OCI-LY7 (cell line): ENCODE measurements at regions not wholly inside any gene's neighbourhood (a gene's known extent, or its start where the extent isn't known, plus 50 kb on each side); places are given as distances from the start of the nearest gene placed in this dataset.

Experiments used
- BruUV-seq: library from RNA; stranded (reverse); fragments of 400-500 nt; replicated peaks from 2 replicates; lab custom pipeline; 2021; lab: Mats Ljungman, UMichigan
- CTCF ChIA-PET: fragments of 300-600 bp; sonication (Branson Sonifier 250); formaldehyde crosslinking; loops from one replicate; lab custom pipeline; 2022; ENCODE audit warnings: antibody characterized with exemption; ENCODE audit not compliant: unreplicated experiment; lab: Charles Lee
- POLR2A ChIA-PET: fragments of 300-600 bp; sonication (Branson Sonifier 250); formaldehyde crosslinking; loops from one replicate; lab custom pipeline; 2022; ENCODE audit warnings: antibody characterized with exemption; lab: Charles Lee
- DNase-seq: peaks from one replicate; pipeline ENCODE4 v3.0.0-alpha.2; 2015; ENCODE audit warnings: low spot score
- H2AFZ ChIP-seq: fragments of 200-600 bp; sonication (generic), shearing (Covaris generic); 2 replicates; pipeline ENCODE4 v1.6.1; 2014; ENCODE audit warnings: mild to moderate bottlenecking, antibody characterized with exemption, low read length, moderate library complexity
- H3K27ac ChIP-seq: fragments of 200-600 bp; sonication (generic); 2 replicates; pipeline ENCODE4 v1.5.1; 2014; ENCODE audit warnings: mixed run types, low read depth, mild to moderate bottlenecking, moderate library complexity, low read length, inconsistent platforms; ENCODE audit not compliant: poor library complexity, severe bottlenecking
- H3K36me3 ChIP-seq: fragments of 200-600 bp; sonication (generic); 2 replicates; pipeline ENCODE4 v1.6.1; 2014; ENCODE audit warnings: mild to moderate bottlenecking, antibody characterized with exemption, low read length, moderate library complexity, mixed read lengths; ENCODE audit not compliant: insufficient read depth
- H3K4me1 ChIP-seq: fragments of 200-600 bp; sonication (generic); 2 replicates; pipeline ENCODE4 v1.5.1; 2014; ENCODE audit warnings: mild to moderate bottlenecking, low read length; ENCODE audit not compliant: insufficient read depth, poor library complexity, severe bottlenecking
- H3K4me2 ChIP-seq: fragments of 200-600 bp; sonication (generic); 2 replicates; pipeline ENCODE4 v1.6.1; 2014; ENCODE audit warnings: mild to moderate bottlenecking, low read length
- H3K4me3 ChIP-seq: fragments of 200-600 bp; sonication (generic); 2 replicates; pipeline ENCODE4 v1.5.1; 2014; ENCODE audit warnings: mild to moderate bottlenecking, low read depth, low read length; ENCODE audit not compliant: poor library complexity, severe bottlenecking
- H3K79me2 ChIP-seq: fragments of 200-600 bp; sonication (generic); 2 replicates; pipeline ENCODE4 v1.6.1; 2016; ENCODE audit warnings: low read depth, mild to moderate bottlenecking, low read length, moderate library complexity, mixed read lengths; ENCODE audit not compliant: insufficient read depth
- H3K9me2 ChIP-seq: fragments of 200-600 bp; sonication (generic); 2 replicates; pipeline ENCODE4 v1.6.1; 2016; ENCODE audit warnings: mild to moderate bottlenecking, low read length, mixed read lengths; ENCODE audit not compliant: insufficient read depth
- H3K9me3 ChIP-seq: fragments of 200-600 bp; sonication (generic); 2 replicates; pipeline ENCODE4 v1.6.1; 2014; ENCODE audit warnings: mild to moderate bottlenecking, mixed run types, low read length, mixed read lengths
- H4K20me1 ChIP-seq: fragments of 200-600 bp; sonication (generic); 2 replicates; pipeline ENCODE4 v1.6.1; 2014; ENCODE audit warnings: mild to moderate bottlenecking, antibody characterized with exemption, low read length, moderate library complexity, mixed read lengths; ENCODE audit not compliant: insufficient read depth
- CTCF ChIP-seq: fragments of 200-600 bp; sonication (generic); conservative IDR thresholded peaks from 2 replicates; pipeline ENCODE4 v1.5.1; 2014; ENCODE audit warnings: mild to moderate bottlenecking, antibody characterized with exemption, low read length, moderate library complexity, mixed read lengths
- EZH2phosphoT487 ChIP-seq: fragments of 200-600 bp; sonication (generic); IDR thresholded peaks from 2 replicates; pipeline ENCODE4 v1.6.1; 2018; ENCODE audit warnings: low read depth, borderline replicate concordance, mild to moderate bottlenecking, mixed run types, antibody characterized with exemption, low read length, moderate library complexity, mixed read lengths
- intact Hi-C: fragments of 100-400 bp; cut with micrococcal nuclease; formaldehyde crosslinking; loops from one replicate; pipeline ENCODE4 v1.10.0; 2022; ENCODE audit not compliant: unreplicated experiment

- no TSS peak for BruUV-seq
- no peaks in the 10 kb centered on the region for H3K9me2 ChIP-seq
- ChIA-PET CTCF (no interaction called here), POLR2A (no interaction called here)
- no peaks in the 10 kb centered on the region for H3K9me3 ChIP-seq
- DNase-seq = no peak
- H3K4me3 ChIP-seq = no peak overlapping the region
- no peaks in the 10 kb centered on the region for H3K4me1 ChIP-seq
- no peak overlapping the region for H3K27ac ChIP-seq
- no peaks in the 10 kb centered on the region for H3K79me2 ChIP-seq
- TF ChIP-seq CTCF = no peak
- no peak for TF ChIP-seq EZH2phosphoT487
- H4K20me1 ChIP-seq = no peaks in the 10 kb centered on the region
- intact Hi-C loops = no loop called here
- H3K36me3 ChIP-seq = no peaks in the 10 kb centered on the region
- H2AFZ ChIP-seq = no peak overlapping the region
- no peak overlapping the region for H3K4me2 ChIP-seq
Measured at GRCh38 chr11:90449606-90450005, 226.8 kb upstream of the CHORDC1 start.

- H3K79me2 ChIP-seq = no peaks in the 10 kb centered on the region
- POLR2A ChIA-PET = no interaction called here
- H2AFZ ChIP-seq = no peak overlapping the region
- H4K20me1 ChIP-seq = no peaks in the 10 kb centered on the region
- CTCF ChIA-PET = no interaction called here
- no peak overlapping the region for H3K4me3 ChIP-seq
- no peaks in the 10 kb centered on the region for H3K36me3 ChIP-seq
- DNase-seq = no peak
- TF ChIP-seq CTCF = no peak
- no peak for TF ChIP-seq EZH2phosphoT487
- no peaks in the 10 kb centered on the region for H3K4me1 ChIP-seq
- BruUV-seq = no TSS peak
- no peak overlapping the region for H3K4me2 ChIP-seq
- H3K9me2 ChIP-seq = no peaks in the 10 kb centered on the region
- no peaks in the 10 kb centered on the region for H3K9me3 ChIP-seq
- intact Hi-C loops = no loop called here
- H3K27ac ChIP-seq = no peak overlapping the region
Measured at GRCh38 chr11:90448256-90448655, 225.4 kb upstream of the CHORDC1 start.

- H3K4me3 ChIP-seq = no peak overlapping the region
- no peaks in the 10 kb centered on the region for H4K20me1 ChIP-seq
- CTCF ChIA-PET = no interaction called here
- no peaks in the 10 kb centered on the region for H3K4me1 ChIP-seq
- intact Hi-C loops = no loop called here
- no peaks in the 10 kb centered on the region for H3K9me2 ChIP-seq
- H3K79me2 ChIP-seq = no peaks in the 10 kb centered on the region
- no peak overlapping the region for H2AFZ ChIP-seq
- POLR2A ChIA-PET = no interaction called here
- no peak overlapping the region for H3K4me2 ChIP-seq
- TF ChIP-seq CTCF = no peak
- H3K36me3 ChIP-seq = no peaks in the 10 kb centered on the region
- DNase-seq = no peak
- H3K27ac ChIP-seq = no peak overlapping the region
- no peaks in the 10 kb centered on the region for H3K9me3 ChIP-seq
- no TSS peak for BruUV-seq
Measured at GRCh38 chr11:90447618-90448017, 224.8 kb upstream of the CHORDC1 start.
